ENCODE measurements at regions not wholly inside any gene's neighbourhood (a gene's known extent, or its start where the extent isn't known, plus 50 kb on each side); places are given as distances from the start of the nearest gene placed in this dataset.

- no peak overlapping the region for H3K27ac Mint-ChIP-seq
- H3K4me3 Mint-ChIP-seq: no peak overlapping the region
- DNase-seq (ENCODE audit: low spot score): no peak
- intact Hi-C loops (cut with micrococcal nuclease): no loop called here
- peaks cover 1% of the 10 kb centered on the region for H3K27me3 Mint-ChIP-seq (ENCODE audit: insufficient read depth)
- H3K9me3 Mint-ChIP-seq: peaks cover 8% of the 10 kb centered on the region
- H3K36me3 Mint-ChIP-seq (ENCODE audit: low read depth): no peaks in the 10 kb centered on the region
- H3K4me1 Mint-ChIP-seq (ENCODE audit: low read depth): no peaks in the 10 kb centered on the region
These were observed 329.3 kb downstream of the ACTL7B start for GRCh38 chr9:108526518-108526917.

DNA sequence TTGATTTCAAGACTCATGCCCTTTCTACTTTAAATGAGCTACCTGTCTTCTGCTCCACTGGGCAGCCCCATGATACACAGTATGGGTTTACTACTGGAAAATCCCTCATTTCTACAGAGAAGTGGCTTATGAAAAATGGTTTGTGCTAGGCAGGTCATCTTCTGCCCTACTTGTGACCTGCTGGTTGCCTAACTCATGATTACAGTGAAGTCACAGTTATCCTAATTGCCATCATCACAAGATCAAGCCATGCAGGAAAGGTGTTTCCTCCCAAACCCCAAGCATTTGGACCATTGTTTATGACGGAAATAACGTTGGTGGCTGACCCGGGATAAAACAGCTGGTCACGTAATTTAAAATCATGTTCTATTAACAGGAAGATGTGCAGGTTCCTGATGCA, 330.6 kb downstream of the ACTL7B start:
- Mint-ChIP-seq H3K9me3 (no peaks in the 10 kb centered on the region), H3K4me3 (no peak overlapping the region), H3K36me3 (ENCODE audit: low read depth) (no peaks in the 10 kb centered on the region), H3K27ac (no peak overlapping the region), H3K4me1 (ENCODE audit: low read depth) (no peaks in the 10 kb centered on the region), H3K27me3 (ENCODE audit: insufficient read depth) (no peaks in the 10 kb centered on the region)
- intact Hi-C loops (cut with micrococcal nuclease): no loop called here
- DNase-seq (ENCODE audit: low spot score): no peak

DNA sequence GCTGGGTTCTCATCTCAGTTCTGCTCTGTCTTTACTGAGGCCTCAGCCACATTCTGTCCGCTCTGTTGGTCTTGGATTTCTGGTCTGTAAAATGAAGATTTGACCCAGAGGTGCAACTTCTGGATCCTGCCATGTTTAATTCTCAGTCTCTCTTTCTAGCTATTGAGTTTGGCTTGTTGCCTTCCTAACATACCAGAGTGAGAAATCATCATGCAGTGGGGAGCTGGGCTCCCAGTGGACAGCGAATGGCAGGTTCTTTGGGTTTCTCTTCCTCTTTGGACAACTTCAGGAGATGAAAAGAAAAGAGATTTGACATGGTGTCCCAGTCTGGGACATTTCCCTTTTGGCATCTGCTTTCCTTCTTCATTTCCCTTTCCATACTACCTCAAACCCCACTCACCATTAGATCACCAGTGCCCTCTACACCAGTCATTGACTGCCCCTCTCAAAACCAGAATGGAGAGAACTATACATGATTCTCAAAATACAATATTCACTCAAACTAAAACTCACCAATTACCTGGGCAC, 334.7 kb downstream of the ACTL7B start:
- H3K4me3 Mint-ChIP-seq: no peak overlapping the region
- no peak overlapping the region for H3K27ac Mint-ChIP-seq
- no peaks in the 10 kb centered on the region for H3K36me3 Mint-ChIP-seq (ENCODE audit: low read depth)
- intact Hi-C loops (cut with micrococcal nuclease): no loop called here
- no peaks in the 10 kb centered on the region for H3K9me3 Mint-ChIP-seq
- no peak for DNase-seq (ENCODE audit: low spot score)
- H3K4me1 Mint-ChIP-seq (ENCODE audit: low read depth): no peaks in the 10 kb centered on the region
- no peaks in the 10 kb centered on the region for H3K27me3 Mint-ChIP-seq (ENCODE audit: insufficient read depth)

DNA sequence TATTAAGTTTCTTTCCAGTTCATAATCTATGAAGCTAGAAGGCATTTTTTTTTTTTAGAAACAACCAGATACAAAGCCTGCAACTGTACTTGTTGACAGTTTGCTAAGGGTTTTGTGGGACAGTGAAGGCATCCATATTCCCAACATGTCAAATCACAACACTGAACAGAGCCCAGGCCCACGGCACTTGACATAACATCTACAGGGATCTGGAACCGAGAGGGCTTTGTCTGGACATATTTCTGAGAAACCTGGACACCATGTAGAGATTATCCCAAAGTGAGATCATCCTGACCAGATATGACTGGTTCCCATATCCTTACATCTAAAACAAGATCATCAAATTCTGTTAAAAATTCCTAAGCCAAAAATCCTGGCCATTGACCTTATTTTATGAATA, 336.3 kb downstream of the ACTL7B start:
- no peaks in the 10 kb centered on the region for H3K27me3 Mint-ChIP-seq (ENCODE audit: insufficient read depth)
- H3K4me1 Mint-ChIP-seq (ENCODE audit: low read depth): no peaks in the 10 kb centered on the region
- DNase-seq (ENCODE audit: low spot score): no peak
- H3K9me3 Mint-ChIP-seq: no peaks in the 10 kb centered on the region
- no peaks in the 10 kb centered on the region for H3K36me3 Mint-ChIP-seq (ENCODE audit: low read depth)
- intact Hi-C loops (cut with micrococcal nuclease): no loop called here
- H3K27ac Mint-ChIP-seq: no peak overlapping the region
- H3K4me3 Mint-ChIP-seq: no peak overlapping the region

DNA sequence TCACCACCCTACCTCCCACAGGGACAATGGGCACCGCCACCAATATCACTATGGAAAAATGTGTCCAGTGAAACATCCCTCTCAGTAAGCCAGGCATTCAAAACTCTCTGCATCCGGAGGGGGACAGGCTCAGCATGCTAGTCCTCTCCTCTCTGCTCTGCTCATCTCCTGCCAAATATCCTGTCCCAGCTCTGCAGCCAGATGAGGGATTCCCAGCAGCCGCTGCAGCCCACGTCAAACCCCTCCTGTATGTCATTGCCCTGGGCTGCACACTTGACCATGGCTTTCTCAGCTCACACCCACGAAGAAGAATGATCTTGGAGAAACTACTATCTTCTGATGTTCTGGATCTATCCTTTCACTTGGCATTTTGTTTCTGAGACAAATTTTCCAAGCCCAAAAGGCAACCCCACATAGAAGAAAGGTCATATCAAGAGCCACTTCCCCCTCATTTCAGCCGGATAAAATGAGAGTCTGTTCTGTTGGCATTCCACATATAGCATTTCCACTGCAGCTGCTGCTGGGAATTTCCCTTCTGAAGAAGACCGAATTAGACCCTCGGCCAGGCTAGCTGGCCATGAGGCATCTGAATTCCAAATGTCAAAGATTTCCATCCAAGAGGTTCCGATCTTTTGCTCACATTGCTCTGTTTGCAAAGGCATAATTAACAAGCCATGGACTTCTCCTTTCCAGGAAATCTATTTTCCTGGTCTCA, 338.0 kb downstream of the ACTL7B start:
- Mint-ChIP-seq H3K4me3 (no peak overlapping the region), H3K27me3 (ENCODE audit: insufficient read depth) (no peaks in the 10 kb centered on the region), H3K9me3 (no peaks in the 10 kb centered on the region), H3K27ac (no peak overlapping the region), H3K36me3 (ENCODE audit: low read depth) (no peaks in the 10 kb centered on the region), H3K4me1 (ENCODE audit: low read depth) (no peaks in the 10 kb centered on the region)
- no peak for DNase-seq (ENCODE audit: low spot score)
- intact Hi-C loops (cut with micrococcal nuclease): no loop called here

- H3K9me3 Mint-ChIP-seq: peaks cover 3% of the 10 kb centered on the region
- intact Hi-C loops (cut with micrococcal nuclease): no loop called here
These were observed 339.4 kb downstream of the ACTL7B start for GRCh38 chr9:108516391-108516790.

GRCh38 chr9:108515856-108516255, 339.9 kb downstream of the ACTL7B start:
- no peak for DNase-seq (ENCODE audit: low spot score)
- intact Hi-C loops (cut with micrococcal nuclease): no loop called here
- no peaks in the 10 kb centered on the region for H3K36me3 Mint-ChIP-seq (ENCODE audit: low read depth)

More at GRCh38 chr9:108516391-108516790, 339.4 kb downstream of the ACTL7B start:
- no peak overlapping the region for H3K4me3 Mint-ChIP-seq
- no peaks in the 10 kb centered on the region for H3K36me3 Mint-ChIP-seq (ENCODE audit: low read depth)
- no peak overlapping the region for H3K27ac Mint-ChIP-seq
- H3K27me3 Mint-ChIP-seq (ENCODE audit: insufficient read depth): no peaks in the 10 kb centered on the region
- no peak for DNase-seq (ENCODE audit: low spot score)
- H3K4me1 Mint-ChIP-seq (ENCODE audit: low read depth): no peaks in the 10 kb centered on the region

DNA sequence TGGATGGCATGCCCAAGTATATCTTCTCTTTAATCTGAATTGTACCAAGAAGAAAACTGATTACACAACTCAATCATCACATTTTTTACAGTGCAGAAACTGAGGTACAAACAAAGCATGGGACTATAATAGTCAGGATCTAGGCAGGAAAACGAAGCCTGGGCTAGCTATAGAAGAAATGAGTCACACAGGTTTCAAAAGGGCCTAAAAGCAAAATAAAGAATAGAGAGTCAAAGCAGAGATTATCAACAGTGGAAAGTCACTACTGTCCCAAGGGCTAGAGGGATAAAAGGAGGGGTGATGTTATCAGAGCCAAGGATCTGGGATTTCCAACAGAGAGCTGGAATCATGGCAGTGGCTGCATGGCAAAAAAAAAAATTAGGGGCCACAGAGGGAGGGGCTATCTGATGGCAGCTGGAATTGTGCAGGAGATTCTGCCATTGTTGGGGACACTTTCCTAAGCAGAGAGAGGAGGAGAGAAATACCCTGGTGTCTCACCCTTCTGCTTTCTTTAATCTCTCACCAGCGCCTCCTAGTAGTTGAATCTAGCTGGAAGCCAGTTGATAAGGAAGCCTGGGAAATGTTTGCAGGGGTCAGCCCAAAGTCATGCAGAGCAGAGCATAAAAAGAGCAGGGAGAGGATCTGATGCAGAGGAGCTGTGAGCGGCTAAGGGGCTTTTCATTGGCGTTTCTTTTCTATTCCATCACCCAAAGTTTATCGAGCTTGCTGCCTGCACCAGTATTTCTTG, 343.2 kb downstream of the ACTL7B start:
- Mint-ChIP-seq H3K36me3 (ENCODE audit: low read depth) (no peaks in the 10 kb centered on the region), H3K27me3 (ENCODE audit: insufficient read depth) (no peaks in the 10 kb centered on the region)

More at GRCh38 chr9:108515856-108516255, 339.9 kb downstream of the ACTL7B start:
- Mint-ChIP-seq H3K27me3 (ENCODE audit: insufficient read depth) (no peaks in the 10 kb centered on the region), H3K9me3 (peaks cover 3% of the 10 kb centered on the region), H3K27ac (no peak overlapping the region), H3K4me3 (no peak overlapping the region), H3K4me1 (ENCODE audit: low read depth) (no peaks in the 10 kb centered on the region)

GRCh38 chr9:108511307-108511706, 344.5 kb downstream of the ACTL7B start:
- Mint-ChIP-seq H3K27ac (no peak overlapping the region), H3K4me1 (ENCODE audit: low read depth) (no peaks in the 10 kb centered on the region), H3K4me3 (no peak overlapping the region), H3K9me3 (peaks cover 6% of the 10 kb centered on the region), H3K36me3 (ENCODE audit: low read depth) (no peaks in the 10 kb centered on the region), H3K27me3 (ENCODE audit: insufficient read depth) (no peaks in the 10 kb centered on the region)
- DNase-seq (ENCODE audit: low spot score): no peak
- intact Hi-C loops (cut with micrococcal nuclease): no loop called here

More for the DNA sequence above, 343.2 kb downstream of the ACTL7B start:
- Mint-ChIP-seq H3K9me3 (peaks cover 6% of the 10 kb centered on the region), H3K27ac (no peak overlapping the region), H3K4me1 (ENCODE audit: low read depth) (no peaks in the 10 kb centered on the region), H3K4me3 (no peak overlapping the region)
- no peak for DNase-seq (ENCODE audit: low spot score)
- intact Hi-C loops (cut with micrococcal nuclease): no loop called here

DNA sequence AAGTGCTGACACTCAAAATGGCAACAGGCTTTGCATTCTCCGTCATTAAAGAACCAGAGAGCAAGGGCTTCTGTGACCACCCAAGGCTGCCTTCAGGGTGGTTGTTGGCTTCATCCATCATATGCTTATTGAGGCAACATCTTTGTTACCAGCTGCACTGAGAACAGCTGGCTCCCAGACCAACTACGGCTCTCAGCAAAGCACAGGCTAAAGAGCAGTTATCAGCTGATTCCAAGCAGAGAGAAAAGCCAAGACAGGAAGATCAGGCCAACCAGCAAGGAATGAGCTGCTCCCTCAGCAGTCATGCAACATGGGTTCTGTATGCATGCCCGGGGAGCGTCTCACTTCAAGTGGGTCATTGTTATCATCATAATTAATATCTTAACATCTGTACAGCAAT, 358.9 kb downstream of the ACTL7B start:
- no peak overlapping the region for H3K4me3 Mint-ChIP-seq
- no peak for DNase-seq (ENCODE audit: low spot score)
- H3K27me3 Mint-ChIP-seq (ENCODE audit: insufficient read depth): no peaks in the 10 kb centered on the region
- intact Hi-C loops (cut with micrococcal nuclease): no loop called here
- no peak overlapping the region for H3K27ac Mint-ChIP-seq
- H3K9me3 Mint-ChIP-seq: peaks cover 20% of the 10 kb centered on the region
- no peaks in the 10 kb centered on the region for H3K36me3 Mint-ChIP-seq (ENCODE audit: low read depth)
- no peaks in the 10 kb centered on the region for H3K4me1 Mint-ChIP-seq (ENCODE audit: low read depth)

- Mint-ChIP-seq H3K27ac (no peak overlapping the region), H3K27me3 (ENCODE audit: insufficient read depth) (peaks cover 2% of the 10 kb centered on the region), H3K4me1 (ENCODE audit: low read depth) (no peaks in the 10 kb centered on the region)
These were observed 366.2 kb downstream of the ACTL7B start for GRCh38 chr9:108489567-108489966.

GRCh38 chr9:108486831-108487230, 369.0 kb downstream of the ACTL7B start:
- no peaks in the 10 kb centered on the region for H3K36me3 Mint-ChIP-seq (ENCODE audit: low read depth)
- H3K27me3 Mint-ChIP-seq (ENCODE audit: insufficient read depth): peaks cover 2% of the 10 kb centered on the region
- H3K4me3 Mint-ChIP-seq: no peak overlapping the region
- H3K4me1 Mint-ChIP-seq (ENCODE audit: low read depth): no peaks in the 10 kb centered on the region
- DNase-seq (ENCODE audit: low spot score): no peak
- intact Hi-C loops (cut with micrococcal nuclease): no loop called here
- H3K9me3 Mint-ChIP-seq: peaks cover 5% of the 10 kb centered on the region
- H3K27ac Mint-ChIP-seq: no peak overlapping the region

More at GRCh38 chr9:108489567-108489966, 366.2 kb downstream of the ACTL7B start:
- intact Hi-C loops (cut with micrococcal nuclease): no loop called here
- no peak for DNase-seq (ENCODE audit: low spot score)
- no peaks in the 10 kb centered on the region for H3K36me3 Mint-ChIP-seq (ENCODE audit: low read depth)
- no peak overlapping the region for H3K4me3 Mint-ChIP-seq
- peaks cover 11% of the 10 kb centered on the region for H3K9me3 Mint-ChIP-seq

DNA sequence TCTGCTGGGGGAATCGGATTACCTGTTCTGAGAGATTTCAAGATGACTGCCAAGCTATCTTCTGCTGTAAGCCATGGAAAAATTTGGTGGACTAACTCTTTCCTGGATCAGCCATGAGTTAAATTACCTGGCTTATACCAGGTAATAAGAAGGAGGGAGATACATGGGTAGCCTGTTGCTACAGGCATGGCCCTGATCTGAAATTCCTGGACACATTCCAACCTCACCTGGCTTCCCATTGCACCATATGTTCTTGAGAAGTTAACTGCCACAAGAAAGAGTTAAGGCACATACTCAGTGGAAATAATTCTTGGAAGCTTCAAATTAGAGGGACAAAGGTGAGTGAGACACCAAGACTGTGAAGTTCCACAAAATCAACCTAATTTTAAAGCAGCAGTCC, 371.3 kb downstream of the ACTL7B start:
- DNase-seq (ENCODE audit: low spot score): no peak
- H3K36me3 Mint-ChIP-seq (ENCODE audit: low read depth): no peaks in the 10 kb centered on the region
- no peaks in the 10 kb centered on the region for H3K4me1 Mint-ChIP-seq (ENCODE audit: low read depth)
- no peak overlapping the region for H3K27ac Mint-ChIP-seq
- no peaks in the 10 kb centered on the region for H3K9me3 Mint-ChIP-seq
- intact Hi-C loops (cut with micrococcal nuclease): no loop called here
- no peak overlapping the region for H3K4me3 Mint-ChIP-seq
- peaks cover 2% of the 10 kb centered on the region for H3K27me3 Mint-ChIP-seq (ENCODE audit: insufficient read depth)

Data from activated T-helper 1 cell treated with anti-CD3 and anti-CD28 coated beads, Interleukin-12 subunit alpha, Interleukin-12 subunit beta, Interleukin-2, Interleukin-4 antibody, amounts not matched to agents 30 ng/mL and 10 ng/mL and 1 ng/mL, durations not matched to agents 14 hours and 24 hours and 36 hours (primary cell).